ENCODE measurements at regions not wholly inside any gene's neighbourhood (a gene's known extent, or its start where the extent isn't known, plus 50 kb on each side); places are given as distances from the start of the nearest gene placed in this dataset.
"Not testable (repeated sequence)": the region's sequence is repeated elsewhere in the genome, so short reads cannot be mapped to it uniquely, and the experiment has no call there.

DNA sequence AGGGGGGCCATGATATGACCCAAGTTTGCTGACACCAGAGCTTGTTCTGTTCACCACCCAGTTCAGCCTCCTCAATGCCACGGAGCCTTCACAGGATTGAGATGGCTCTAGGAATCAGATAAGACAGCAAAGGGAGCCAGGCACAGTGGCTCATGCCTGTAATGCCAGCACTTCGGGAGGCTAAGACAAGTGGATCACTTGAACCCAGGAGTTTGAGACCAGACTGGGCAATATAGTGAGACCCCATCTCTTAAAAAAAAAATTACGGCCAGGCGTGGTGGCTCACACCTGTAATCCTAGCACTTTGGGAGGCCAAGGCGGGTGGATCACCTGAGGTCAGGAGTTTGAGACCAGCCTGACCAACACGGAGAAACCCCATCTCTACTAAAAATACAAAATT lies 67.5 kb upstream of the USP9X start:
- H3F3A ChIP-seq (replicated peaks; ENCODE audit: insufficient read depth); DNase-seq; H3K9me2 ChIP-seq; H3K4me1 ChIP-seq (ENCODE audit: control insufficient read depth in 1 of 2, insufficient read depth in 2 of 2, low read depth in 1 of 2, low read length in 1 of 2); H3K79me2 ChIP-seq (ENCODE audit: insufficient read depth); H3K27ac ChIP-seq (ENCODE audit: low read depth in 2 of 2, low read length in 1 of 2); H4K20me1 ChIP-seq (ENCODE audit: insufficient read depth); H3K36me3 ChIP-seq (replicated peaks in 1 of 2; ENCODE audit: control insufficient read depth in 1 of 2, insufficient read depth in 2 of 2, low read length in 1 of 2); H3K9me3 ChIP-seq; H3K27me3 ChIP-seq (ENCODE audit: insufficient read depth); H3K4me3 ChIP-seq (ENCODE audit: low read depth in 2 of 2, low read length in 1 of 2); H3K4me2 ChIP-seq; H3K9ac ChIP-seq; H2AFZ ChIP-seq (ENCODE audit: low read depth); CTCF ChIA-PET: not testable (repeated sequence)
- POLR2A ChIA-PET = interaction anchor here (0.7 kb wide), 1 partner anchor 672 kb away, joined by 3 read pairs; no protein-coding TSS in a partner anchor
- WGBS (ENCODE audit: low lambda C conversion rate) = 39% methylated on average over 6 of the region's 6 CpGs

DNA sequence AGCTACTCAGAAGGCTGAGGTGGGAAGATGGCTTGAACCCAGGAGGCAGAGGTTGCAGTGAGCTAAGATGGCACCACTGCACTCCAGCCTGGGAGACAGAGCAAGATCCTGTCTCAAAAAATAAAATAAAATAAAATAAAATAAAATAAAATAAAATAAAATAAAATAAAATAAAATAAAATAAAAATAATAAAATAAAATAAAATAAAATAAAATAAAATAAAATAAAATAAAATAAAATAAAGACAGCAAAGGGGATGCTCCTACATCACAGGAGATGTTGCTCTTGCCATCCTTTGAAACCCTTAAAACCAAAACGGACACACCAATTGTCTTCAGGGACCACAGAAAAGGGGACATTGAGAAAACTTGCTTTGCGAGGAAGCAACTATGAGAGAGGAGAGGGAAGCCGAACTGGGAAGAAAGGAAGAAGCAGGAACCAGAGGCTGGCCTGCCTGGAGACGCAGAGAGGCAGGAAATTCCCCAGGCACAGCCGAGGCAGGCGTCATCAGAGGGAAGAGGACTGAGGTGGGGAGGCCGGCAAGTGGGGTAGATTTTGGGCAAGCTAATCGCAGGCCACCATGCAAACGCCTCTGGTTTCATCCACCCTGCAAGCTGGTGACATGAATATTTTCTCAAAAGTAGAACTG lies 66.7 kb upstream of the USP9X start:
- H3K9me3 ChIP-seq; H2AFZ ChIP-seq (ENCODE audit: low read depth); H3K4me2 ChIP-seq; CTCF ChIA-PET; H4K20me1 ChIP-seq (ENCODE audit: insufficient read depth); H3K4me3 ChIP-seq (ENCODE audit: low read depth in 2 of 2, low read length in 1 of 2); DNase-seq; H3K27me3 ChIP-seq (ENCODE audit: insufficient read depth); H3K9me2 ChIP-seq; H3K79me2 ChIP-seq (ENCODE audit: insufficient read depth); H3K36me3 ChIP-seq (replicated peaks in 1 of 2; ENCODE audit: control insufficient read depth in 1 of 2, insufficient read depth in 2 of 2, low read length in 1 of 2); H3K27ac ChIP-seq (ENCODE audit: low read depth in 2 of 2, low read length in 1 of 2); H3F3A ChIP-seq (replicated peaks; ENCODE audit: insufficient read depth); H3K9ac ChIP-seq; H3K4me1 ChIP-seq (ENCODE audit: control insufficient read depth in 1 of 2, insufficient read depth in 2 of 2, low read depth in 1 of 2, low read length in 1 of 2): not testable (repeated sequence)
- WGBS (ENCODE audit: low lambda C conversion rate) = 48% methylated on average over 9 of the region's 9 CpGs
- POLR2A ChIA-PET = interaction anchor here (0.7 kb wide), 1 partner anchor 672 kb away, joined by 3 read pairs; no protein-coding TSS in a partner anchor

DNA sequence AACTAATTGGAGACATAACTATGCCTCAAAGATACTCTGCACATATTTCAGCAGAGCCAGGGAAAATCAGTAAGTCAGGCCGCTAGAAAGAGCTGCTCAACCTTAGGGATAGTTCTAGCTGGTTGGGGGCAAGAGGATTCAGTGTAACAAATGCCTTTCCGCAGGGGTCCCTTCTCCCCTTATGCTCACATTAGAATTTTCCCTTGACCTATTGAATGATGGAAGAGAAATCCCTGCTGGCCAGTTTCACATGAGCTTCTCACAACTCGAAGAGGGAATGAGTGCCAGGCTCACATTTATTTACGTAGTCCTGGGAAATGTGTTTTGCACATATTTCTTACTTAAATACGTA lies 66.2 kb upstream of the USP9X start:
- H3K36me3 ChIP-seq (replicated peaks in 1 of 2; ENCODE audit: control insufficient read depth in 1 of 2, insufficient read depth in 2 of 2, low read length in 1 of 2) = no peaks in the 10 kb centered on the region

More for the DNA sequence above, 66.2 kb upstream of the USP9X start:
- Histone ChIP-seq H3K27ac (ENCODE audit: low read depth in 2 of 2, low read length in 1 of 2) (no peak overlapping the region), H3K27me3 (ENCODE audit: insufficient read depth) (no peaks in the 10 kb centered on the region; the same call in 1 of the 2 replicates), H3K9me2 (no peaks in the 10 kb centered on the region), H4K20me1 (ENCODE audit: insufficient read depth) (no peaks in the 10 kb centered on the region), H3K4me1 (ENCODE audit: control insufficient read depth in 1 of 2, insufficient read depth in 2 of 2, low read depth in 1 of 2, low read length in 1 of 2) (no peaks in the 10 kb centered on the region), H3K9me3 (no peaks in the 10 kb centered on the region), H3K9ac (no peak overlapping the region), H3F3A (replicated peaks; ENCODE audit: insufficient read depth) (no peaks in the 10 kb centered on the region), H3K79me2 (ENCODE audit: insufficient read depth) (no peaks in the 10 kb centered on the region), H3K4me3 (ENCODE audit: low read depth in 2 of 2, low read length in 1 of 2) (no peak overlapping the region), H3K4me2 (no peak overlapping the region), H2AFZ (ENCODE audit: low read depth) (no peak overlapping the region)
- no peak for DNase-seq
- ChIA-PET CTCF (no interaction called here), POLR2A (no interaction called here)
- TF ChIP-seq, protein P1, sequence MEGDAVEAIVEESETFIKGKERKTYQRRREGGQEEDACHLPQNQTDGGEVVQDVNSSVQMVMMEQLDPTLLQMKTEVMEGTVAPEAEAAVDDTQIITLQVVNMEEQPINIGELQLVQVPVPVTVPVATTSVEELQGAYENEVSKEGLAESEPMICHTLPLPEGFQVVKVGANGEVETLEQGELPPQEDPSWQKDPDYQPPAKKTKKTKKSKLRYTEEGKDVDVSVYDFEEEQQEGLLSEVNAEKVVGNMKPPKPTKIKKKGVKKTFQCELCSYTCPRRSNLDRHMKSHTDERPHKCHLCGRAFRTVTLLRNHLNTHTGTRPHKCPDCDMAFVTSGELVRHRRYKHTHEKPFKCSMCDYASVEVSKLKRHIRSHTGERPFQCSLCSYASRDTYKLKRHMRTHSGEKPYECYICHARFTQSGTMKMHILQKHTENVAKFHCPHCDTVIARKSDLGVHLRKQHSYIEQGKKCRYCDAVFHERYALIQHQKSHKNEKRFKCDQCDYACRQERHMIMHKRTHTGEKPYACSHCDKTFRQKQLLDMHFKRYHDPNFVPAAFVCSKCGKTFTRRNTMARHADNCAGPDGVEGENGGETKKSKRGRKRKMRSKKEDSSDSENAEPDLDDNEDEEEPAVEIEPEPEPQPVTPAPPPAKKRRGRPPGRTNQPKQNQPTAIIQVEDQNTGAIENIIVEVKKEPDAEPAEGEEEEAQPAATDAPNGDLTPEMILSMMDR (IDR thresholded peaks at IDR 0.05) = no peak
- TF ChIP-seq, protein P2, sequence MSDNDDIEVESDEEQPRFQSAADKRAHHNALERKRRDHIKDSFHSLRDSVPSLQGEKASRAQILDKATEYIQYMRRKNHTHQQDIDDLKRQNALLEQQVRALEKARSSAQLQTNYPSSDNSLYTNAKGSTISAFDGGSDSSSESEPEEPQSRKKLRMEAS (IDR thresholded peaks at IDR 0.05; ENCODE audit: low read depth) = no peak
- TF ChIP-seq FOXM1 (IDR thresholded peaks at IDR 0.05; ENCODE audit: low read depth) = no peak
- TF ChIP-seq TEAD4 (IDR thresholded peaks at IDR 0.05; ENCODE audit: borderline replicate concordance, insufficient read depth) = no peak
- TF ChIP-seq CHD2 (IDR thresholded peaks at IDR 0.05; ENCODE audit: low read length, partially characterized antibody) = no peak
- TF ChIP-seq TAF1 (IDR thresholded peaks at IDR 0.05; ENCODE audit: borderline replicate concordance, low read depth, low read length) = no peak
- TF ChIP-seq ELF1 (IDR thresholded peaks at IDR 0.05) = no peak
- no peak for TF ChIP-seq EZH2phosphoT487 (IDR thresholded peaks at IDR 0.05; ENCODE audit: borderline replicate concordance, low read depth)
- TF ChIP-seq GABPA (IDR thresholded peaks at IDR 0.05; ENCODE audit: low read depth) = no peak
- no peak for TF ChIP-seq NFIC (IDR thresholded peaks at IDR 0.05; ENCODE audit: borderline replicate concordance)
- TF ChIP-seq, protein P3, sequence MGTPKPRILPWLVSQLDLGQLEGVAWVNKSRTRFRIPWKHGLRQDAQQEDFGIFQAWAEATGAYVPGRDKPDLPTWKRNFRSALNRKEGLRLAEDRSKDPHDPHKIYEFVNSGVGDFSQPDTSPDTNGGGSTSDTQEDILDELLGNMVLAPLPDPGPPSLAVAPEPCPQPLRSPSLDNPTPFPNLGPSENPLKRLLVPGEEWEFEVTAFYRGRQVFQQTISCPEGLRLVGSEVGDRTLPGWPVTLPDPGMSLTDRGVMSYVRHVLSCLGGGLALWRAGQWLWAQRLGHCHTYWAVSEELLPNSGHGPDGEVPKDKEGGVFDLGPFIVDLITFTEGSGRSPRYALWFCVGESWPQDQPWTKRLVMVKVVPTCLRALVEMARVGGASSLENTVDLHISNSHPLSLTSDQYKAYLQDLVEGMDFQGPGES (IDR thresholded peaks at IDR 0.05; ENCODE audit: low read depth, low read length) = no peak
- TF ChIP-seq FOSL2 (IDR thresholded peaks at IDR 0.05; ENCODE audit: borderline replicate concordance, low read depth) = no peak
- 61% methylated on average over 5 of the region's 5 CpGs for WGBS (ENCODE audit: low lambda C conversion rate)
